Fibroblast of lung (primary cell): ENCODE measurements at regions not wholly inside any gene's neighbourhood (a gene's known extent, or its start where the extent isn't known, plus 50 kb on each side); places are given as distances from the start of the nearest gene placed in this dataset.
A peak's percentile ranks its signal among the peaks of the same experiment; 100 is the strongest.

Source experiments
- DNase-seq, 2 donors: peaks; one replicate each; pipeline versions ENCODE4 v3.0.0 to v3.0.0-alpha.2; 2010; ENCODE audit warnings: low read depth in 2 of 2
- H2AFZ ChIP-seq: 2 replicates; pipeline ENCODE4 v1.5.1; 2012; ENCODE audit warnings: low read length, control low read depth, inconsistent platforms
- H3K27ac ChIP-seq: 2 replicates; pipeline ENCODE4 v1.5.1; 2011; ENCODE audit warnings: low read length, control low read depth; ENCODE audit not compliant: insufficient read depth
- H3K27me3 ChIP-seq: 2 replicates; pipeline ENCODE4 v1.5.1; 2011; ENCODE audit warnings: mild to moderate bottlenecking, low read length; ENCODE audit not compliant: control insufficient read depth, insufficient read depth
- H3K36me3 ChIP-seq: 2 replicates; pipeline ENCODE4 v1.5.1; 2011; ENCODE audit warnings: low read length; ENCODE audit not compliant: control insufficient read depth, insufficient read depth
- H3K4me1 ChIP-seq: 2 replicates; pipeline ENCODE4 v1.5.1; 2011; ENCODE audit warnings: low read length; ENCODE audit not compliant: control insufficient read depth, insufficient read depth; ENCODE audit errors: extremely low read depth
- H3K4me2 ChIP-seq: 2 replicates; pipeline ENCODE4 v1.5.1; 2011; ENCODE audit warnings: low read length, control low read depth; ENCODE audit not compliant: insufficient read depth; ENCODE audit errors: extremely low read depth
- H3K4me3 ChIP-seq, 4 experiments: fragments of 200-600 bp in 1 of 4; sonication (generic) in 1 of 4; replicated peaks in 1 of 4; 2 replicates each; pipeline ENCODE4 v1.5.1; 2011 to 2016; ENCODE audit warnings: low read length in 4 of 4, low read depth in 3 of 4, mild to moderate bottlenecking in 3 of 4, control low read depth in 2 of 4, inconsistent platforms in 1 of 4, mixed read lengths in 1 of 4; ENCODE audit not compliant: insufficient read depth in 1 of 4; ENCODE audit errors: control extremely low read depth in 1 of 4
- H3K79me2 ChIP-seq: 2 replicates; pipeline ENCODE4 v1.5.1; 2012; ENCODE audit warnings: mild to moderate bottlenecking, low read length, inconsistent platforms; ENCODE audit not compliant: control insufficient read depth, insufficient read depth
- H3K9ac ChIP-seq: 2 replicates; pipeline ENCODE4 v1.5.1; 2011; ENCODE audit warnings: mild to moderate bottlenecking, low read length, control low read depth; ENCODE audit not compliant: insufficient read depth
- H3K9me3 ChIP-seq: 2 replicates; pipeline ENCODE4 v1.5.1; 2012; ENCODE audit warnings: low read depth, low read length; ENCODE audit not compliant: control insufficient read depth, insufficient read depth
- H4K20me1 ChIP-seq: 2 replicates; pipeline ENCODE4 v1.5.1; 2011; ENCODE audit warnings: low read length; ENCODE audit not compliant: control insufficient read depth, insufficient read depth; ENCODE audit errors: extremely low read depth
- CTCF ChIP-seq, 2 donors: IDR thresholded peaks in 1 of 2; conservative IDR thresholded peaks in 1 of 2; 1 replicate in 1 of 2; 2 replicates in 1 of 2; pipeline ENCODE4 v1.5.1; 2011 to 2012; ENCODE audit warnings: low read length in 2 of 2, control low read depth in 1 of 2, inconsistent platforms in 1 of 2, low read depth in 1 of 2, mild to moderate bottlenecking in 1 of 2
- EZH2 ChIP-seq: IDR thresholded peaks from 2 replicates; pipeline ENCODE4 v1.5.1; 2012; ENCODE audit warnings: low read length, control low read depth, mild to moderate bottlenecking; ENCODE audit errors: missing control alignments

GRCh38 chr20:23260181-23260840 lies 90.3 kb upstream of the NXT1 start:
- no peaks in the 10 kb centered on the region for H4K20me1 ChIP-seq
- no peak overlapping the region for H3K4me3 ChIP-seq
- no peaks in the 10 kb centered on the region for H3K36me3 ChIP-seq
- no peak overlapping the region for H3K27ac ChIP-seq
- H2AFZ ChIP-seq: no peak overlapping the region
- H3K4me2 ChIP-seq: no peak overlapping the region
- H3K9ac ChIP-seq: no peak overlapping the region
- H3K27me3 ChIP-seq: no peaks in the 10 kb centered on the region
- H3K9me3 ChIP-seq: no peaks in the 10 kb centered on the region
- peaks cover 6% of the 10 kb centered on the region for H3K4me1 ChIP-seq
- no peak for DNase-seq
- TF ChIP-seq CTCF (conservative IDR thresholded peaks at IDR 0.05 in 1 of 2, IDR thresholded peaks at IDR 0.05 in 1 of 2; ENCODE audit: low read depth in 1 of 2, low read length in 2 of 2): no peak
- no peak for TF ChIP-seq EZH2
- H3K79me2 ChIP-seq: no peaks in the 10 kb centered on the region

DNA sequence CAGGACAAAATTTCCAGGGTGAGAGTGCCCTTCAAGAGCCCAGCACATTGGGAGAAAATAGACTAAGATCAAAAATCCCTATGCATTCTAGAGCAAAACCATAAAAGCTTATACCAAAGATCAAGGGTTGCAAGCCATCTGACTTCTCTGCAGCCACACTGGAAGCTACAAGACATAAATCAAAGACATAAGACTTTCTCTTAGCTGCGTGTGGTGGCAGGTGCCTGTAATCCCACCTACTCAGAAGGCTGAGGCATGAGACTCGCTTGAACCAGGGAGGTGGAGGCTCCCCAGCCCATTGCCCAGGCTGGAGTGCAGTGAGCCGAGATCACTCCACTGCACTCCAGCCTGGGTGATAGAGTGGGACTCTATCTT lies 91.9 kb upstream of the NXT1 start:
- Histone ChIP-seq H3K79me2 (no peaks in the 10 kb centered on the region), H3K27me3 (no peaks in the 10 kb centered on the region), H4K20me1 (no peaks in the 10 kb centered on the region), H2AFZ (no peak overlapping the region), H3K9ac (no peak overlapping the region), H3K9me3 (no peaks in the 10 kb centered on the region), H3K4me2 (no peak overlapping the region), H3K36me3 (no peaks in the 10 kb centered on the region), H3K4me1 (peaks cover 6% of the 10 kb centered on the region), H3K27ac (no peak overlapping the region), H3K4me3 (no peak overlapping the region)
- DNase-seq: no peak
- TF ChIP-seq EZH2 (no peak), CTCF (conservative IDR thresholded peaks at IDR 0.05 in 1 of 2, IDR thresholded peaks at IDR 0.05 in 1 of 2; ENCODE audit: low read depth in 1 of 2, low read length in 2 of 2) (no peak)

GRCh38 chr20:23257848-23258746 lies 92.5 kb upstream of the NXT1 start:
- Histone ChIP-seq H3K9me3 (no peaks in the 10 kb centered on the region), H3K36me3 (no peaks in the 10 kb centered on the region), H2AFZ (no peak overlapping the region), H4K20me1 (no peaks in the 10 kb centered on the region), H3K4me2 (peak overlapping the region; percentile 19), H3K4me3 (no peak overlapping the region), H3K27ac (peak overlapping the region; percentile 47), H3K27me3 (no peaks in the 10 kb centered on the region), H3K79me2 (no peaks in the 10 kb centered on the region), H3K9ac (no peak overlapping the region), H3K4me1 (peaks cover 6% of the 10 kb centered on the region)
- peak; percentile 77 to 91 for DNase-seq
- TF ChIP-seq CTCF (conservative IDR thresholded peaks at IDR 0.05 in 1 of 2, IDR thresholded peaks at IDR 0.05 in 1 of 2; ENCODE audit: low read depth in 1 of 2, low read length in 2 of 2) (no peak), EZH2 (no peak)
